GM12874 (cell line): ENCODE measurements at regions not wholly inside any gene's neighbourhood (a gene's known extent, or its start where the extent isn't known, plus 50 kb on each side); places are given as distances from the start of the nearest gene placed in this dataset.

Source experiments
- TF ChIP-seq, protein P1 (sequence below): IDR thresholded peaks from 2 replicates; pipeline ENCODE4 v1.5.1; 2011; ENCODE audit warnings: low read depth, mild to moderate bottlenecking, control low read depth, low read length, moderate library complexity; ENCODE audit not compliant: insufficient read depth

GRCh38 chr2:14982790-14983189, 350.3 kb downstream of the LRATD1 start:
- TF ChIP-seq, protein P1, sequence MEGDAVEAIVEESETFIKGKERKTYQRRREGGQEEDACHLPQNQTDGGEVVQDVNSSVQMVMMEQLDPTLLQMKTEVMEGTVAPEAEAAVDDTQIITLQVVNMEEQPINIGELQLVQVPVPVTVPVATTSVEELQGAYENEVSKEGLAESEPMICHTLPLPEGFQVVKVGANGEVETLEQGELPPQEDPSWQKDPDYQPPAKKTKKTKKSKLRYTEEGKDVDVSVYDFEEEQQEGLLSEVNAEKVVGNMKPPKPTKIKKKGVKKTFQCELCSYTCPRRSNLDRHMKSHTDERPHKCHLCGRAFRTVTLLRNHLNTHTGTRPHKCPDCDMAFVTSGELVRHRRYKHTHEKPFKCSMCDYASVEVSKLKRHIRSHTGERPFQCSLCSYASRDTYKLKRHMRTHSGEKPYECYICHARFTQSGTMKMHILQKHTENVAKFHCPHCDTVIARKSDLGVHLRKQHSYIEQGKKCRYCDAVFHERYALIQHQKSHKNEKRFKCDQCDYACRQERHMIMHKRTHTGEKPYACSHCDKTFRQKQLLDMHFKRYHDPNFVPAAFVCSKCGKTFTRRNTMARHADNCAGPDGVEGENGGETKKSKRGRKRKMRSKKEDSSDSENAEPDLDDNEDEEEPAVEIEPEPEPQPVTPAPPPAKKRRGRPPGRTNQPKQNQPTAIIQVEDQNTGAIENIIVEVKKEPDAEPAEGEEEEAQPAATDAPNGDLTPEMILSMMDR, result no peak

GRCh38 chr2:14988600-14988999, 356.1 kb downstream of the LRATD1 start:
- TF ChIP-seq, protein P1, result no peak

- TF ChIP-seq, protein P1, result no peak
Measured at GRCh38 chr2:14991723-14992122, 359.2 kb downstream of the LRATD1 start.

DNA sequence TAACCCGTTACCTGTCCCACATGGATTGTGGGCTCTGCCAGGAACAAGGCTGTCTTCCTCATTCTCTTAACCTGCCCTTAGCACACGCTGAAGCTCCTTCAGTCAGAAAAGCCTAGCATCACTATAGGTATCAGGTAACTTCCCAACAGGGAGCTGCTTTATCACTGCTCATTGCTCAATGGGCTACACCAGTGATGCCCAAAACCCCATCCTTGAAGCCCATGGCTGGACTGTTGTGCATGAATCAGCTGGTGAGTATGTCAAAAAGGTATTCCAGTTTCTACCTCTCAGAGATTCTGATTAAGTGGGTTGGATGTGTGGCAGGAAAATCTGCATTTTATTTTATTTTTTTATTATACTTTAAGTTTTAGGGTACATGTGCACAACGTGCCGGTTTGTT, 362.2 kb downstream of the LRATD1 start:
- TF ChIP-seq, protein P1, result no peak

DNA sequence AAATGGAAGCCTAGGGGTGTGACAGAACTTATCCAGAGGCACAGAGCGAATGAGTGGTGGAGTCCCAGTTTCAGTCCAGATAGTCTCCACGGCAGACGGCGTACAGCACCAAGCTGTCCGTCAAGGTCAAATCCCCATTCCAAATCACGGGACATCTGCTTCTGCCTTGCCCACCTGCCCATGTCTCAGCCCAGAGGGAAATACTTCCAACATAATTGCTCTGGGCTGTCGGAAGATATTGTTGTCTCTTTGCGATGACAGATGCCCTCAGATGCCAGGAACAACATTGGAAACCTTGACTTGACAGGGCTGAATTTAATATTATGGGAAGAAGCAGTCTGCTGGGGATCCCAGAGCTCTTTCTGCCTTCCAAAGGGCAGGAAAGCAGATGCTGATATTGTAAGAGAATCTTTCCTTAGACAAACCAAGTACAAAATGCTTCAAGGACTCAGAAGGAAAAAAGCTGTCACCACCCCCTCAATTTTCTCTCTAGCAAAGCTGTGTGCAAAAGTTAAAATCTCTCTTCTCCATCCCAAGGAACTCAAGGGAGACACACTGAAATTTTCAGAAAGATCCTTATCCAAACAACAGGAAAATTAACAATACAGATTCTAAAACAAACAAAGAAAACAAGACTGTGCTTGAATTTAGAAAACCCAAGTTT, 364.0 kb downstream of the LRATD1 start:
- TF ChIP-seq, protein P1, result no peak

- TF ChIP-seq, protein P1, result no peak
Measured at GRCh38 chr2:14998546-14998945, 366.0 kb downstream of the LRATD1 start.

DNA sequence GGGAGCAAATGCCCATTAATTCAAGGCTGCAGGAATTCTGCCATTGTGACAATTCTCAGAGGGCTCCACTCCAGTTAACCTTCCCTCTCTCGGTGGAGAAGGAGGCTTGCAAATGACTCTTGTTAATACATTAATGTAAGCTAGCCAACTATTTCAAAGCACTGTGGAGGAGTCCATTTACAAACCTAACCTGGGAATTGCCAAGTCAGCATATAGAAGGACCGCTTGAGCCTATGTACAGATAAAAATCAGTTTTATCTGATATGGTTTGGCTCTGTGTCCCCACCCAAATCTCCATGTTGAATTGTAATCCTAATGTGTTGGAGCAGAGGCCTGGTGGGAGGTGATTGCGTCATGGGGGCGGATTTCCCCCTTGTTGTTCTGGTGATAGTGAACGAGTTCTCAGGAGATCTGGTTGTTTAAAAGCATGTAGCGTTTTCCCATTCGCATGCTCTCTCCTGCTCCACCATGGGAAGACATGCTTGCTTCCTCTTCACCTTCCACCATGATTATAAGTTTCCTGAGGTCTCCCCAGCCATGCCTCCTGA, 366.7 kb downstream of the LRATD1 start:
- TF ChIP-seq, protein P1, result no peak
